ENCODE measurements at regions not wholly inside any gene's neighbourhood (a gene's known extent, or its start where the extent isn't known, plus 50 kb on each side); places are given as distances from the start of the nearest gene placed in this dataset.
"Not testable (repeated sequence)": the region's sequence is repeated elsewhere in the genome, so short reads cannot be mapped to it uniquely, and the experiment has no call there.

DNA sequence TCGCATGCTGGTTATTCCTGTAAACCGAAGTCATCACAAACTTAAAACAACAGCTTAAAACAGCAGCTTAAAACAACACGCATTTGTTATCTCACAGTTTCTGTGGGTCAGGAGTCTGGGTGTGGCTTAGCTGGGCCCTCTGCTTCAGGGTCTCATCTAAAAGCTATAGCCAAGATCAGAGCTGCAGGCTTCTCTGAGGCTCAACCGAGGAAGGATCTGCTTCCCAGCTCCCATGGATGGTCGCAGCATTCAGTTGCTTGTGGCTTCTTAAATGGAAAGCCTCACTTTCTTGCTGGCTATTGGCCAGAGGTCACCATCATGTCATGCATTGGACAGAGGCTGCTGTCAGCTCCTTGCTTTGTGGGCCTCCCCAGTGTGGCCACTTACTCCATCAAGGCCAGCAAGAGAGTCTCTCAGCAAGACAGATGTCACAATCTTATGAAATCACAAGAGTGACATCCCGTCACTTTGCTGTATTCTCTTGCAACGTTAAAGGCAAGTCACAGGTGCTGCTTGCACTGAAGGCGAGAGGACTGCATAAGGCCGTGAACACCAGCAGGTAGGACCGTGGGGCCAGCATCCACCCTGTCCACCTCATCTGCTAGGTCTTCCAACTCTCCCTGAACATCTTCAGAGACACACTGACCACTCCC lies 117.9 kb upstream of the TNRC6C start:
- Histone ChIP-seq H3K4me3 (ENCODE audit: low read length) (no peak overlapping the region), H4K20me1 (ENCODE audit: control insufficient read depth, insufficient read depth, low read depth, low read length) (no peaks in the 10 kb centered on the region), H3K27me3 (ENCODE audit: control insufficient read depth, low read length) (peaks cover 15% of the 10 kb centered on the region), H3K27ac (ENCODE audit: low read depth, low read length) (no peak overlapping the region), H3K36me3 (ENCODE audit: control insufficient read depth, low read length) (no peaks in the 10 kb centered on the region), H3K9me3 (ENCODE audit: control insufficient read depth, insufficient read depth, low read length) (no peaks in the 10 kb centered on the region), H3K4me1 (ENCODE audit: control insufficient read depth, low read length) (peaks cover 28% of the 10 kb centered on the region), H3F3A (ENCODE audit: control insufficient read depth, insufficient read depth) (no peaks in the 10 kb centered on the region), H3K9me2 (replicated peaks; ENCODE audit: control insufficient read depth, low read length) (no peaks in the 10 kb centered on the region), H3K4me2 (ENCODE audit: low read length) (no peak overlapping the region), H3K79me2 (ENCODE audit: control insufficient read depth, low read length) (no peaks in the 10 kb centered on the region)
- TF ChIP-seq, protein P1, sequence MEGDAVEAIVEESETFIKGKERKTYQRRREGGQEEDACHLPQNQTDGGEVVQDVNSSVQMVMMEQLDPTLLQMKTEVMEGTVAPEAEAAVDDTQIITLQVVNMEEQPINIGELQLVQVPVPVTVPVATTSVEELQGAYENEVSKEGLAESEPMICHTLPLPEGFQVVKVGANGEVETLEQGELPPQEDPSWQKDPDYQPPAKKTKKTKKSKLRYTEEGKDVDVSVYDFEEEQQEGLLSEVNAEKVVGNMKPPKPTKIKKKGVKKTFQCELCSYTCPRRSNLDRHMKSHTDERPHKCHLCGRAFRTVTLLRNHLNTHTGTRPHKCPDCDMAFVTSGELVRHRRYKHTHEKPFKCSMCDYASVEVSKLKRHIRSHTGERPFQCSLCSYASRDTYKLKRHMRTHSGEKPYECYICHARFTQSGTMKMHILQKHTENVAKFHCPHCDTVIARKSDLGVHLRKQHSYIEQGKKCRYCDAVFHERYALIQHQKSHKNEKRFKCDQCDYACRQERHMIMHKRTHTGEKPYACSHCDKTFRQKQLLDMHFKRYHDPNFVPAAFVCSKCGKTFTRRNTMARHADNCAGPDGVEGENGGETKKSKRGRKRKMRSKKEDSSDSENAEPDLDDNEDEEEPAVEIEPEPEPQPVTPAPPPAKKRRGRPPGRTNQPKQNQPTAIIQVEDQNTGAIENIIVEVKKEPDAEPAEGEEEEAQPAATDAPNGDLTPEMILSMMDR (IDR thresholded peaks at IDR 0.05; ENCODE audit: low read depth, low read length, poor library complexity, severe bottlenecking): no peak
- TF ChIP-seq EZH2phosphoT487 (IDR thresholded peaks at IDR 0.05; ENCODE audit: borderline replicate concordance, low read length): no peak

DNA sequence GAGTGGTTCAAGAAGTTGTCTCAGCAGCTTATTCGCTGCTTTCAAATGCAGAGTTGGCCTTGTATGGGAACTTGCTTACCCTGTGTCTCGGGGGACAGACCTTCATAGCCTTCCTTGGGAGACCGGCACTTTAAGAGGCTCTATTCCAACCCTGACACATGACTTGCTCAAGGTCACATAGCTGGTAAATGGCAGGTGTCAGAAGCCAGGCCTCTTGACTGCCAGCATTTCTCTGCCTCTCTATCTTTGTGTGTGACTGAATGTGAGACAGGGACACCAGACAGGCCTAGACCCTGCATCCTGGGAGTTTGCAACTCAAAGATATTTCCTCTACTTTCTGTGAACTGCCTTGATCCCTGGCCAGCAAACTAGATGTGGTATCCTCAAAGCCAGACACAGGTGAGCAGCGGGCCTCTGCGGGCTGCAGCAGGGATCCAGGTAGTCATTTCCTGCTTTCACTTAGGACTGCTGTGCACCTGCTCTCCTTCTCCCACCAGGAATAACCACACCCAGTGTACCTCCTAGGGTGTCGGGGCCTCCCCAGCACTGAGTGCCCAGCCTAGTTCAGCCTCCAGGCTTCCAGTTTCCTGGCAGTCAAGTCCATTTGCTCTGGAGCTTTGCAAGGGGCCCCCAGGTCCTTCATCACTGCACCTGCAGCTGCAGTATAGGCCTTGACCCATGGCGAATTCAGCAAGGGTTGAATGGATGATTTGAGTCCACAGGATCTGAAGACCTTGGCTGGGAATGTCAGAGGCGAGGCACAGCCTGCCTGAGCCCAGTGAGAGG lies 116.6 kb upstream of the TNRC6C start:
- no peaks in the 10 kb centered on the region for H4K20me1 ChIP-seq (ENCODE audit: control insufficient read depth, insufficient read depth, low read depth, low read length)
- no peaks in the 10 kb centered on the region for H3K79me2 ChIP-seq (ENCODE audit: control insufficient read depth, low read length)
- no peaks in the 10 kb centered on the region for H3K9me3 ChIP-seq (ENCODE audit: control insufficient read depth, insufficient read depth, low read length)
- TF ChIP-seq EZH2phosphoT487 (IDR thresholded peaks at IDR 0.05; ENCODE audit: borderline replicate concordance, low read length): no peak
- TF ChIP-seq, protein P1 (IDR thresholded peaks at IDR 0.05; ENCODE audit: low read depth, low read length, poor library complexity, severe bottlenecking): no peak
- H3K4me2 ChIP-seq (ENCODE audit: low read length): no peak overlapping the region
- no peaks in the 10 kb centered on the region for H3K9me2 ChIP-seq (replicated peaks; ENCODE audit: control insufficient read depth, low read length)
- no peak overlapping the region for H3K4me3 ChIP-seq (ENCODE audit: low read length)
- H3F3A ChIP-seq (ENCODE audit: control insufficient read depth, insufficient read depth): no peaks in the 10 kb centered on the region
- peaks cover 40% of the 10 kb centered on the region for H3K4me1 ChIP-seq (ENCODE audit: control insufficient read depth, low read length)
- no peaks in the 10 kb centered on the region for H3K36me3 ChIP-seq (ENCODE audit: control insufficient read depth, low read length)
- H3K27ac ChIP-seq (ENCODE audit: low read depth, low read length): no peak overlapping the region
- H3K27me3 ChIP-seq (ENCODE audit: control insufficient read depth, low read length): peaks cover 15% of the 10 kb centered on the region

DNA sequence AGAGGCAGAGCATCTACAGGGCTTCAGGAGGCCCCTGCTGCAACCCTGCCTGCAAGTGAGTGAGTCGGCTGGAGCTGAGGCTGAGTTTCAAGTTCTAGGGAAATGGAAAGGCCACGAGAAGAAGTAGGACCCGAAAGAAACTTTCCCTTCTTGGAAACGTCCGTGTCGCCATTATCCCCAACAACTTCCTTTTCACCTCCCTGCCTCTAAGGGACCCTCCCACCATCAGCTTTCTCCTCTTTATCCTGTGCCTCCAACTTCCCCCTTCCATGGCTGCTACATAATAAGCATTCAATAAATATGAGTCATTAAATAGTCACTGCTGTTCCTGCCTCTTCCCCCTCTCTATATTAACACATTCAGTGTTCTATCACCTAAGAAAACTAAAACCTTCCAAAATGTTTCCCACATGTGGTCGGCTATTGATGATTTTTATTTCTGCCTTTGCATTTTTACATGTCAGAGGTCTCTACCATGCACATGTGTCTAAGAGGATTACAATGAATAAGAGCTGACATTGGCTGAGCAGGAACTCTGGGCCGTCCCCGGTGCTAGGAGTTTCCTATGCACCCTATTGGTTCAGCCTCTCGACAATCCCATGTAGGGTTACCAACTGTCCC lies 115.9 kb upstream of the TNRC6C start:
- no peaks in the 10 kb centered on the region for H3K9me2 ChIP-seq (replicated peaks; ENCODE audit: control insufficient read depth, low read length)
- H3K4me3 ChIP-seq (ENCODE audit: low read length): no peak overlapping the region
- H4K20me1 ChIP-seq (ENCODE audit: control insufficient read depth, insufficient read depth, low read depth, low read length): no peaks in the 10 kb centered on the region
- H3K27ac ChIP-seq (ENCODE audit: low read depth, low read length): no peak overlapping the region
- no peak for TF ChIP-seq EZH2phosphoT487 (IDR thresholded peaks at IDR 0.05; ENCODE audit: borderline replicate concordance, low read length)
- TF ChIP-seq, protein P1 (IDR thresholded peaks at IDR 0.05; ENCODE audit: low read depth, low read length, poor library complexity, severe bottlenecking): no peak
- H3F3A ChIP-seq (ENCODE audit: control insufficient read depth, insufficient read depth): no peaks in the 10 kb centered on the region
- H3K4me1 ChIP-seq (ENCODE audit: control insufficient read depth, low read length): peaks cover 48% of the 10 kb centered on the region
- no peaks in the 10 kb centered on the region for H3K79me2 ChIP-seq (ENCODE audit: control insufficient read depth, low read length)
- H3K4me2 ChIP-seq (ENCODE audit: low read length): 0 out of 2 replicates have a peak overlapping the region, but pooled peaks have one; percentile 56
- peaks cover 15% of the 10 kb centered on the region for H3K27me3 ChIP-seq (ENCODE audit: control insufficient read depth, low read length)
- H3K9me3 ChIP-seq (ENCODE audit: control insufficient read depth, insufficient read depth, low read length): no peaks in the 10 kb centered on the region
- no peaks in the 10 kb centered on the region for H3K36me3 ChIP-seq (ENCODE audit: control insufficient read depth, low read length)

DNA sequence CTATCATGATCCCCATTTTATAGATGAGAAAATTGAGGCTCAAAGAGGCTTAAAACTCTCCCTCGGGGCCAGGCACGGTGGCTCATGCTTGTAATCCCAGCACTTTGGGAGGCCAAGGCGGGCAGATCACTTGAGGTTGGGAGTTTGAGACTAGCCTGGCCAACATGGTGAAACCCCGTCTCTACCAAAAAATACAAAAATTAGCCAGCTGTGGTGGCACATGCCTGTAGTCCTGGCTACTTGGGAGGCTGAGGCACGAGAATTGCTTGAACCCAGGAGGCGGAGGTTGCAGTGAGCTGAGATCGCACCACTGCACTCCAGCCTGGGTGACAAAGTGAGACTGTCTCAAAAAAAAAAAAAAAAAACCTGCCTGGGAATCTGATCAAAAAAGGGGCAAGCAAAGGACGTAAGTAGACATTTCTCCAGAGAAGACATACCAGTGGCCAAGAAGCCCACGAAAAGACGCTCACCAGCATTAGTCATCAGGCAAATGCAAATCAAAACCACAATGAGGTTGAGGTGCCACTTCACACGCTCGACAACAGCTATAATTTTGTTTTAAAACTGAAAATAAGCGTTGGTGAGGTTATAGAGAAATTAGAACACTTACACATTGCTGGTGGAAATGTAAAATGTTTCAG lies 115.1 kb upstream of the TNRC6C start:
- H3K9me2 ChIP-seq (replicated peaks; ENCODE audit: control insufficient read depth, low read length); H4K20me1 ChIP-seq (ENCODE audit: control insufficient read depth, insufficient read depth, low read depth, low read length); H3K9me3 ChIP-seq (ENCODE audit: control insufficient read depth, insufficient read depth, low read length); H3K79me2 ChIP-seq (ENCODE audit: control insufficient read depth, low read length); H3K36me3 ChIP-seq (ENCODE audit: control insufficient read depth, low read length); H3F3A ChIP-seq (ENCODE audit: control insufficient read depth, insufficient read depth): not testable (repeated sequence)
- Histone ChIP-seq H3K4me2 (ENCODE audit: low read length) (peak overlapping the region; percentile 56), H3K4me3 (ENCODE audit: low read length) (peak overlapping the region; percentile 20), H3K27me3 (ENCODE audit: control insufficient read depth, low read length) (peaks cover 14% of the 10 kb centered on the region), H3K27ac (ENCODE audit: low read depth, low read length) (peak overlapping the region; percentile 20; the same call in 1 of the 2 replicates), H3K4me1 (ENCODE audit: control insufficient read depth, low read length) (peaks cover 48% of the 10 kb centered on the region)
